NCI-H2081 (cell line): ENCODE measurements at regions not wholly inside any gene's neighbourhood (a gene's known extent, or its start where the extent isn't known, plus 50 kb on each side); places are given as distances from the start of the nearest gene placed in this dataset.

Experiments
- DNase-seq, 2 experiments: peaks; one replicate each; lab custom pipeline; 2025; lab: John Stamatoyannopoulos, UW

GRCh38 chr3:127396473-127396872 lies 108.6 kb upstream of the PRR20G start:
- DNase-seq = no peak

GRCh38 chr3:127395663-127396355 lies 108.0 kb upstream of the PRR20G start:
- no peak for DNase-seq

DNA sequence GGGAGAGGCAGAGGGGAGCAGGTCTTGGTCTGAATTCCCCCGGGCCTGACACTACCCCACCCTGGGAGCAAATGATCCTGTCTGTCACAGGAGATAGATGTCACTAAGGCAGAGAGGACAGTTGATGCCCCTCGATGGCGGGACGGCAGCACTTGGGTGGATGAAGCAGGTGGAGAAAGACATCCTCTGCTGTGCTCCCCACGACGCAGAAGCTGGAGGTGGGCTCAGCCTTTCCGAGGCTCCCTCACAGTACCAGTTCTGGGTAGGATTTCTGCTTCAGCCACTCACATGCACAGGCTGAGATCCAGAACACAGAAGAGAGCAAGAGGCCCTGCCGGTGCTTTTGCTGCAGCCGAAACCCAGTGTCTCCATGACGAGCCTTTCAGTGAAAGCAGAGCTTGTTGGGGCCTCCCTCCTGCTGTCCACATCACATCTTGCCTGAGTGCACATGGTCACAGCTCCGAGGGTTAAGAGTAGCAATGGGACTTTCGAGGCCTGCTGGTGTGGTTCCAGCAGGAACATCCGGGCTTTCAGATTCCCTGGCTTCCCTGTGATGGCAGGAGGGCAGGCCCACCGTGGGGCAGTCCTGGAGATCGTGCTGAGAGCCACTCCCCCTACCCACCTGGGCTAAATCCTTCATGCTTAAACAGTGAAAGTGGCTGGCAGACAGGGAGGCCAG lies 107.3 kb upstream of the PRR20G start:
- DNase-seq = no peak

GRCh38 chr3:127394031-127394430 lies 106.2 kb upstream of the PRR20G start:
- DNase-seq = no peak

DNA sequence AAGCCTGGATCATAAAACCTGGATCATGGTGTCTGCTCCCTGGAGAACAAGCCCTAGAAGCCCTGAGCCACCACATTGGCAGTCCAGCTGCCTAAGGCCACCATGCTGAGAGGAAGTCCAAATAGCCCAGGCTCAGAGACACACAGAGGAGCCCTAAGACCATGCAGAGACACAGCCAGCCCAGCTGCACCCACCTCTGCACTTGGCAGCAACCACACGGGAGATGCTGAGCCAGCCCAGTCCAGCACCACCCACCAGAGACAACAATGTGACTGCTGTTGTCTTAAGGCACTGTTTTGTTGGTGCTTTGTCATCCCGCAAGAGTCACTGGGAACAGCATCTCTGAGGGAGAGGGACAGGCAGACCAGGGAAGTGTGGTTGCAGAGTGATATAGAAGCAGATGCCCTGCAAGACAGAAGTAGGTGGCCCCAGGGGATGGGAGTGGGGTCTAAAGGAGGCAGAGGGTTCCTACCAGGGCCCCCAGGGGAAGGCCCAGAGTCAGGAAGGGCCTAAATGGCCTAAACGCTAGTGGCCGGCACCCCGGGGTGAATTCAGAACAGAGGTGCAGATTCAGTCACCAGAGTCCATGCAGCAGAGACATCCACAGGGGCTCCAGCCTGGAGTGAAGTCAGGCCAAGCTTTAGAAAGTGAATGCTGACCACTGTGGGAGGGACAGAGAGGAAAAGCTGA lies 105.4 kb upstream of the PRR20G start:
- DNase-seq = no peak

DNA sequence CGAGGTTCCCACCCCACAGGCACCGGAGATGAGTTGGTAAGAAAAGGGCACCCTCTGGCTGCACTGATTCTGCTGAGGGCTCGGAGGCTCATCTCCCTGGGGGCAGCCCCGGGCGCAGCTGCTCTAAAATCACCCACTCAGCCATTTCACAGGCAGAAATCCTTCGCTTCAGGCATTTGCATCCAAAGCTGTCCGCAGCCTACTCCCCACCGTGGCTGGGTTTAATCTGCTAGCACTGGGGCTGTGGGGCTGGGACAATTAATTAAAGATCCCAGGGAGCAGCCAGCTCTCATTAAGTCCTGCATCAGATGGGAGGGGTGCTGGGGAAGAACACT lies 104.3 kb upstream of the PRR20G start:
- DNase-seq = no peak

GRCh38 chr3:127391436-127392155 lies 103.8 kb upstream of the PRR20G start:
- no peak for DNase-seq

- no peak for DNase-seq
Observed at GRCh38 chr3:127390365-127391025, 102.6 kb upstream of the PRR20G start.

DNA sequence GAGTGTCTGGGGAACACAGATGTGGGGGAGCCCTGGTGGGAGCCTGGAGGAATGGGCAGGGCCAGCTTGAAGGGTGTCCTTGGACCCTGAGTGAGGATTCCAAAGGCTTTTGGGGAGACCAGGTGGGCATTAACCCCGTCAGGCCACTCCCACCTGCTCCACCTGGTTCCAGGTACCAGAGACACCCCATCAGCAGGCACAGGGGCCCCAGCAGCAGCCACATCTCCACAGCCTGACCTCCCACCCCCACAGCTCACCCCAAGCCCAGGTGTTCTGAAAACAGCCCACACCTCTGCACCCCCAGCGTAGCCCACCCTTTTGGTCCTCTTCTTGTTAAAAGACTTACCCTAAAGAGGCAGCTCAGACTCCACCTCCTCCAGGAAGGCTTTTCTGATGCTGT lies 102.1 kb upstream of the PRR20G start:
- no peak for DNase-seq

GRCh38 chr3:127389420-127389819 lies 101.6 kb upstream of the PRR20G start:
- no peak for DNase-seq

DNA sequence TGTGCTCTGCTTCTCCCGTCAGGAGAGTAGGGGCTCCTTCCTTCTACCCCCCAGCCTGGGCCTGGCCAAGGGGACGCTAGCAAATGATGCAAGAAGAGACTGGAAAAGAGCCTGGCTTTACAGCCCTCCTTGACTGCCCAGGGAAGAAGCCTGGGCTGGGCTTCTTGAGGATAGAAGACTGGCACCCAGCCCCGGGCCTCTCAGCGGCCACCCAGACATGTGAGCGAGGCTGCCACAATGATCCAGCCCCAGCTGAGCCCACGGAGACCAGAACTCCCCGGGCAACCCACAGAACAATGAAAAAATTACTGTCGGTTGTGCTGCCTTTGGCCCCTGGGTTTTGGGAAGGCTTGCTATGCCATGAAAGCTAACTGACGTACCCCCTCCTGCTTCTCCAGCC lies 100.6 kb upstream of the PRR20G start:
- no peak for DNase-seq

DNA sequence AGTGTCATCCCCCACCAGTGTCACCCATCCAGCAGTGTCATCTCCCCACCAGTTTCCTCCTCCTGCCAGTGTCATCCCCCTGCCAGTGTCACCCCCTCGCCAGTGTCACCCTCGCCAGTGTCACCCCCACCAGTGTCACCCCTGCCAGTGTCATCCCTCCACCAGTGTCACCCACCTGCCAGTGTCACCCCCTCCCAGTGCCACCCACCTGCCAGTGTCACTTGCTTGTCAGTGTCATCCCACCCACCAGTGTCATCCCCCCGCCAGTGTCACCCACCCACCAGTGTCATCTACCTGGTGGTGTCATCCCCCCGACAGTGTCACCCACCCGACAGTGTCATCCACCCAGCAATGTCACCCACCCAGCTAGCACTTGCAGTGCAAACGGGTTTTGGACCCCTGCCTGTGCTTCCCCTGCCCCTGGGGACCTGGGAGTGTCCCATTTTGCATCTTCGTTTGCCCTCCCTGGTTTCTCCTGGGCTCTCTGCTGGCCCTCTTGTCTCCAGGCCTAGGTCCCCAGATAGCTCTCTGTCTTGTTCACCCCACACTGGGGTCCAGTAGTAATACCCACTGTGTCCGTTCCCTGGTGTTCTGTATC lies 99.8 kb upstream of the PRR20G start:
- no peak for DNase-seq

GRCh38 chr3:127387119-127387518 lies 99.3 kb upstream of the PRR20G start:
- no peak for DNase-seq

GRCh38 chr3:127386490-127386889 lies 98.6 kb upstream of the PRR20G start:
- DNase-seq = no peak

DNA sequence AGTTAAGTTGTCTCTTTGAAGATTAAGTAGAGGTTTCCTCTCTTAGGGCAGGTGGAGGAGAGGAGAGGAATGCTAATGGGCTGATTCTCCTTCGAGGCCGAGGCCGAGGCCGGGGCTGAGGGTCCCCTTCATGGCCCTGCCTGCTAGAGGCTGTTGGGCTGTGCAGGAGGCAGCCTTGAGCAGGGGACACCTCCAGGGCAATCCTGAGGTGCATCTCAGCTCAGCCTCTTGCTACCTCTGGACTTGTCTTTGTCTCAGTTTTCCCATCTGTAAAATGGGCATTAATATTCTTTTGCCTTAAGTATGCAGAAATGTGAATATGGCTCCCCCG lies 97.7 kb upstream of the PRR20G start:
- DNase-seq = no peak

GRCh38 chr3:127384717-127385539 lies 97.1 kb upstream of the PRR20G start:
- no peak for DNase-seq

- DNase-seq = no peak
Observed at GRCh38 chr3:127383656-127384179, 95.9 kb upstream of the PRR20G start.

DNA sequence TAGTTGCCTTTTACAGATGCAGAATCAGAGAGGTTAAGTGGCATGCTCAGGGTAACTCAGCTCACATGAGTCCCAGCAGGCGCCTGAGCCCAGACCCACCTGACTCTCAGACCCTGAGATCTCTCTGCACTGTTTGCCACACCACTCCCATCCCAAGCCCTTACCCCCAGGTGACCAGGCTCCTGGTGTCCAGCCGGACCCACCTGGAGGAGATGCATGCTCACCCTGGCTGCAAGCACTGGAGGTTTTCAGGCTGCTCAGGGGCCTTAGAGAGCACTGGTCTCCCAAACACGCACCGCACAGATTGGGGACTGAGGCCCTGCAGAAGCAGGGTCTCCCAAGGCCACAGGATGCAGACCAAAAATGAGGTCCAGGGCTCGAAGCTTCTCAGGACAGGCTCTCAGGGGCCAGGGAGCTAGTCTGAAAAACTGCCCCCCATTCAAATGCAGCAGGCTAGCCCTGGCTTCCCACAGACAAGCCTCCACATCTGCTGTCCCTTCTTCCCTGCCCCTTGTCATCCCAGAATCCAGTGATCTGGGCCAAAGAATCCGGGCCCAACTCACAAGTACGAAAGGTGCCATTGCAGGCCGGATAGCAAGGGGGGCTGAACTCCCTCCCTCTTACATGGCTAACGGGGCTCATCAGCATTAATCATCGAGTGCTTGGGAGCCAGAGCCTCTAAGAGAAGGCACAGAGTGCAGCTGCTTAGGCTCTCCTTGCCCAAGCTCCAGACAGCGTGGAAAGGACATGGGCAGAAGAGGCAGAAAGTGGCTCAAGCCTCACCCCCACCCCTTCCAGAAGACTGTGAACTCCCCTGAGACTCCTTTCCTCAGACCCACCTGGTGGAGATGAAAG lies 90.2 kb upstream of the PRR20G start:
- DNase-seq = no peak

GRCh38 chr3:127375151-127375930 lies 87.5 kb upstream of the PRR20G start:
- no peak for DNase-seq
